GM23338 (cell line): ENCODE measurements at regions not wholly inside any gene's neighbourhood (a gene's known extent, or its start where the extent isn't known, plus 50 kb on each side); places are given as distances from the start of the nearest gene placed in this dataset.

Experiments used
- ATAC-seq: fragments of 200-7000 bp; cut with Tn5 transposase; 3 replicates; pipeline ENCODE4 v1.9.1; 2020
- DNase-seq: peaks from one replicate; pipeline ENCODE4 v3.0.0-alpha.2; 2015; ENCODE audit warnings: low spot score
- H2AFZ ChIP-seq: fragments of 200-600 bp; sonication (generic); 2 replicates; pipeline ENCODE4 v1.8.0; 2016; ENCODE audit warnings: antibody characterized with exemption, mild to moderate bottlenecking, moderate library complexity
- H3F3A ChIP-seq: fragments of 200-600 bp; sonication (generic); replicated peaks from 2 replicates; pipeline ENCODE4 v1.8.0; 2017; ENCODE audit warnings: antibody characterized with exemption, mixed run types, low read depth
- H3K27ac ChIP-seq: fragments of 200-600 bp; sonication (generic); 2 replicates; pipeline ENCODE4 v1.6.1; 2016; ENCODE audit warnings: low read depth
- H3K27me3 ChIP-seq: fragments of 200-600 bp; sonication (generic); 2 replicates; pipeline ENCODE4 v1.8.0; 2016; ENCODE audit warnings: mild to moderate bottlenecking, mixed run types, moderate library complexity; ENCODE audit not compliant: insufficient read depth
- H3K36me3 ChIP-seq: fragments of 200-600 bp; sonication (generic); 2 replicates; pipeline ENCODE4 v1.8.0; 2016; ENCODE audit warnings: mild to moderate bottlenecking; ENCODE audit not compliant: insufficient read depth
- H3K4me1 ChIP-seq: fragments of 200-600 bp; sonication (generic); 2 replicates; pipeline ENCODE4 v1.8.0; 2016; ENCODE audit warnings: mild to moderate bottlenecking, moderate library complexity; ENCODE audit not compliant: insufficient read depth
- H3K4me2 ChIP-seq: fragments of 200-600 bp; sonication (generic); 2 replicates; pipeline ENCODE4 v1.7.1; 2017; ENCODE audit warnings: mixed run types
- H3K4me3 ChIP-seq: fragments of 200-600 bp; sonication (generic); 2 replicates; pipeline ENCODE4 v1.6.1; 2016; ENCODE audit warnings: mixed run types
- H3K79me2 ChIP-seq: fragments of 200-600 bp; sonication (generic); replicated peaks from 2 replicates; pipeline ENCODE4 v1.8.0; 2017; ENCODE audit warnings: mild to moderate bottlenecking; ENCODE audit not compliant: insufficient read depth
- H3K9me2 ChIP-seq: fragments of 200-600 bp; sonication (generic); 2 replicates; pipeline ENCODE4 v1.8.0; 2017; ENCODE audit not compliant: insufficient read depth
- H4K20me1 ChIP-seq: fragments of 200-600 bp; sonication (generic); replicated peaks from 2 replicates; pipeline ENCODE4 v1.8.0; 2017; ENCODE audit warnings: mild to moderate bottlenecking; ENCODE audit not compliant: insufficient read depth
- H3K27ac Mint-ChIP-seq: 2 replicates; pipeline ENCODE4 v1.8.0; 2020; ENCODE audit warnings: inconsistent platforms, mild to moderate bottlenecking, moderate library complexity, mixed read lengths
- H3K27me3 Mint-ChIP-seq: 3 replicates; pipeline ENCODE4 v1.8.0; 2022; ENCODE audit warnings: low read depth, mild to moderate bottlenecking, moderate library complexity, mixed read lengths, inconsistent platforms; ENCODE audit not compliant: insufficient read depth, poor library complexity
- H3K36me3 Mint-ChIP-seq: 3 replicates; pipeline ENCODE4 v1.8.0; 2021; ENCODE audit warnings: low read depth, mild to moderate bottlenecking, inconsistent platforms, moderate library complexity, mixed read lengths
- H3K4me1 Mint-ChIP-seq: 3 replicates; pipeline ENCODE4 v1.8.0; 2020; ENCODE audit warnings: mild to moderate bottlenecking, inconsistent platforms, mixed read lengths
- H3K4me3 Mint-ChIP-seq: 3 replicates; pipeline ENCODE4 v1.8.0; 2021; ENCODE audit warnings: moderate library complexity, mild to moderate bottlenecking, inconsistent platforms, mixed read lengths
- H3K9me3 Mint-ChIP-seq: 3 replicates; pipeline ENCODE4 v1.8.0; 2020; ENCODE audit warnings: moderate library complexity, mild to moderate bottlenecking, inconsistent platforms, mixed read lengths
- CREB1 ChIP-seq: fragments of 250-450 bp; sonication (Bioruptor Pico); IDR thresholded peaks from 2 replicates; pipeline ENCODE4 v1.5.0; 2020; ENCODE audit warnings: low read depth, mild to moderate bottlenecking, moderate library complexity
- EZH2 ChIP-seq: fragments of 200-600 bp; sonication (generic); IDR thresholded peaks from one replicate; pipeline ENCODE4 v1.8.0; 2017; ENCODE audit warnings: antibody characterized with exemption, mild to moderate bottlenecking, low read depth; ENCODE audit not compliant: unreplicated experiment
- EZH2phosphoT487 ChIP-seq: fragments of 200-600 bp; sonication (generic); IDR thresholded peaks from one replicate; pipeline ENCODE4 v1.8.1; 2018; ENCODE audit warnings: antibody characterized with exemption; ENCODE audit not compliant: unreplicated experiment
- JUNB ChIP-seq: IDR thresholded peaks from one replicate; pipeline ENCODE4 v1.6.1; 2016; ENCODE audit warnings: antibody characterized with exemption; ENCODE audit not compliant: unreplicated experiment
- NANOG ChIP-seq: IDR thresholded peaks from 2 replicates; pipeline ENCODE4 v1.6.1; 2016; ENCODE audit warnings: antibody characterized with exemption, borderline replicate concordance
- POLR2AphosphoS5 ChIP-seq: IDR thresholded peaks from 2 replicates; pipeline ENCODE4 v1.6.1; 2016; ENCODE audit warnings: antibody characterized with exemption, low read depth
- STAT1 ChIP-seq: IDR thresholded peaks from one replicate; pipeline ENCODE4 v1.6.1; 2016; ENCODE audit warnings: antibody characterized with exemption; ENCODE audit not compliant: unreplicated experiment
- ZNF114 ChIP-seq: fragments of 250-450 bp; sonication (Bioruptor Pico); IDR thresholded peaks from 2 replicates; pipeline ENCODE4 v1.5.0; 2020; ENCODE audit warnings: mild to moderate bottlenecking, moderate library complexity
- ZNF331 ChIP-seq: fragments of 250-450 bp; sonication (Bioruptor Pico); IDR thresholded peaks from 2 replicates; pipeline ENCODE4 v1.5.0; 2020; ENCODE audit warnings: low read depth, mild to moderate bottlenecking, moderate library complexity
- TF ChIP-seq, protein P1 (sequence below): IDR thresholded peaks from 2 replicates; pipeline ENCODE4 v1.6.1; 2016; ENCODE audit warnings: antibody characterized with exemption
- TF ChIP-seq, protein P2 (sequence below): IDR thresholded peaks from one replicate; pipeline ENCODE4 v1.6.1; 2018; ENCODE audit warnings: antibody characterized with exemption; ENCODE audit not compliant: unreplicated experiment
- TF ChIP-seq, protein P3 (sequence below), 2 experiments: fragments of 200-600 bp in 1 of 2; sonication (generic) in 1 of 2; conservative IDR thresholded peaks; 2 replicates each; pipeline versions ENCODE4 v1.5.1 to v1.6.1; 2016 to 2017; ENCODE audit warnings: antibody characterized with exemption in 2 of 2, low read depth in 2 of 2, mild to moderate bottlenecking in 2 of 2, moderate library complexity in 1 of 2
- TF ChIP-seq, protein P4 (sequence below): fragments of 250-450 bp; sonication (Bioruptor Pico); IDR thresholded peaks from 2 replicates; pipeline ENCODE4 v1.5.0; 2020; ENCODE audit warnings: mild to moderate bottlenecking, moderate library complexity

DNA sequence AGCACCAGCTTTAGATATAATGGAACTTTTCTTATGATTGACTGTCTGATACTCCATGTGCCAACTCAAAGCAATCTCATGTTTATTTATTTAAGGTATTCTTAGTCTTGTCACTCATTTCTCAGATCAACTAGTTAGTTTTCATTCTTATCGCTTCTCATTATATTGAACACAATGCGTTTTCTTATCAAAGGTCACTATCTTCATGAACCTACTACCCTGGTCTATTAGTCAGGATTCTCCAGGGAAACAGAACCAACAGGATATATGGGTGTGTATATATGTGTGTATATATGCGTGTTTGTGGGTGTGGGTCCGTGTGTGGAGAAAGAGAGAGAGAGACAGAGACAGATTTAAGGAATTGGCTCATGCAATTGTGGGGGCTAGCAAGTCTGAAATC lies 619.9 kb downstream of the ZEB2 start:
- Mint-ChIP-seq H3K27ac (no peak overlapping the region), H3K4me1 (no peaks in the 10 kb centered on the region), H3K36me3 (no peaks in the 10 kb centered on the region), H3K9me3 (no peaks in the 10 kb centered on the region), H3K27me3 (peaks cover 4% of the 10 kb centered on the region), H3K4me3 (no peak overlapping the region)
- ATAC-seq (no peak), DNase-seq (no peak)
- Histone ChIP-seq H2AFZ (no peak overlapping the region), H3K9me2 (no peaks in the 10 kb centered on the region), H3K4me1 (no peaks in the 10 kb centered on the region), H3K36me3 (no peaks in the 10 kb centered on the region), H3F3A (no peaks in the 10 kb centered on the region), H4K20me1 (no peaks in the 10 kb centered on the region), H3K79me2 (no peaks in the 10 kb centered on the region), H3K4me3 (no peak overlapping the region), H3K4me2 (no peak overlapping the region), H3K27me3 (peaks cover 1% of the 10 kb centered on the region; the same call in 1 of the 2 replicates), H3K27ac (no peak overlapping the region)
- TF ChIP-seq JUNB (no peak), ZNF331 (CRISPR knock-in tag) (no peak), EZH2phosphoT487 (no peak), STAT1 (no peak), EZH2 (no peak), POLR2AphosphoS5 (no peak), NANOG (no peak), CREB1 (CRISPR knock-in tag) (no peak), ZNF114 (CRISPR knock-in tag) (no peak)
- TF ChIP-seq, protein P1, sequence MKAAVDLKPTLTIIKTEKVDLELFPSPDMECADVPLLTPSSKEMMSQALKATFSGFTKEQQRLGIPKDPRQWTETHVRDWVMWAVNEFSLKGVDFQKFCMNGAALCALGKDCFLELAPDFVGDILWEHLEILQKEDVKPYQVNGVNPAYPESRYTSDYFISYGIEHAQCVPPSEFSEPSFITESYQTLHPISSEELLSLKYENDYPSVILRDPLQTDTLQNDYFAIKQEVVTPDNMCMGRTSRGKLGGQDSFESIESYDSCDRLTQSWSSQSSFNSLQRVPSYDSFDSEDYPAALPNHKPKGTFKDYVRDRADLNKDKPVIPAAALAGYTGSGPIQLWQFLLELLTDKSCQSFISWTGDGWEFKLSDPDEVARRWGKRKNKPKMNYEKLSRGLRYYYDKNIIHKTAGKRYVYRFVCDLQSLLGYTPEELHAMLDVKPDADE = no peak
- TF ChIP-seq, protein P2, sequence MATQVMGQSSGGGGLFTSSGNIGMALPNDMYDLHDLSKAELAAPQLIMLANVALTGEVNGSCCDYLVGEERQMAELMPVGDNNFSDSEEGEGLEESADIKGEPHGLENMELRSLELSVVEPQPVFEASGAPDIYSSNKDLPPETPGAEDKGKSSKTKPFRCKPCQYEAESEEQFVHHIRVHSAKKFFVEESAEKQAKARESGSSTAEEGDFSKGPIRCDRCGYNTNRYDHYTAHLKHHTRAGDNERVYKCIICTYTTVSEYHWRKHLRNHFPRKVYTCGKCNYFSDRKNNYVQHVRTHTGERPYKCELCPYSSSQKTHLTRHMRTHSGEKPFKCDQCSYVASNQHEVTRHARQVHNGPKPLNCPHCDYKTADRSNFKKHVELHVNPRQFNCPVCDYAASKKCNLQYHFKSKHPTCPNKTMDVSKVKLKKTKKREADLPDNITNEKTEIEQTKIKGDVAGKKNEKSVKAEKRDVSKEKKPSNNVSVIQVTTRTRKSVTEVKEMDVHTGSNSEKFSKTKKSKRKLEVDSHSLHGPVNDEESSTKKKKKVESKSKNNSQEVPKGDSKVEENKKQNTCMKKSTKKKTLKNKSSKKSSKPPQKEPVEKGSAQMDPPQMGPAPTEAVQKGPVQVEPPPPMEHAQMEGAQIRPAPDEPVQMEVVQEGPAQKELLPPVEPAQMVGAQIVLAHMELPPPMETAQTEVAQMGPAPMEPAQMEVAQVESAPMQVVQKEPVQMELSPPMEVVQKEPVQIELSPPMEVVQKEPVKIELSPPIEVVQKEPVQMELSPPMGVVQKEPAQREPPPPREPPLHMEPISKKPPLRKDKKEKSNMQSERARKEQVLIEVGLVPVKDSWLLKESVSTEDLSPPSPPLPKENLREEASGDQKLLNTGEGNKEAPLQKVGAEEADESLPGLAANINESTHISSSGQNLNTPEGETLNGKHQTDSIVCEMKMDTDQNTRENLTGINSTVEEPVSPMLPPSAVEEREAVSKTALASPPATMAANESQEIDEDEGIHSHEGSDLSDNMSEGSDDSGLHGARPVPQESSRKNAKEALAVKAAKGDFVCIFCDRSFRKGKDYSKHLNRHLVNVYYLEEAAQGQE = no peak
- TF ChIP-seq, protein P3, sequence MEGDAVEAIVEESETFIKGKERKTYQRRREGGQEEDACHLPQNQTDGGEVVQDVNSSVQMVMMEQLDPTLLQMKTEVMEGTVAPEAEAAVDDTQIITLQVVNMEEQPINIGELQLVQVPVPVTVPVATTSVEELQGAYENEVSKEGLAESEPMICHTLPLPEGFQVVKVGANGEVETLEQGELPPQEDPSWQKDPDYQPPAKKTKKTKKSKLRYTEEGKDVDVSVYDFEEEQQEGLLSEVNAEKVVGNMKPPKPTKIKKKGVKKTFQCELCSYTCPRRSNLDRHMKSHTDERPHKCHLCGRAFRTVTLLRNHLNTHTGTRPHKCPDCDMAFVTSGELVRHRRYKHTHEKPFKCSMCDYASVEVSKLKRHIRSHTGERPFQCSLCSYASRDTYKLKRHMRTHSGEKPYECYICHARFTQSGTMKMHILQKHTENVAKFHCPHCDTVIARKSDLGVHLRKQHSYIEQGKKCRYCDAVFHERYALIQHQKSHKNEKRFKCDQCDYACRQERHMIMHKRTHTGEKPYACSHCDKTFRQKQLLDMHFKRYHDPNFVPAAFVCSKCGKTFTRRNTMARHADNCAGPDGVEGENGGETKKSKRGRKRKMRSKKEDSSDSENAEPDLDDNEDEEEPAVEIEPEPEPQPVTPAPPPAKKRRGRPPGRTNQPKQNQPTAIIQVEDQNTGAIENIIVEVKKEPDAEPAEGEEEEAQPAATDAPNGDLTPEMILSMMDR (conservative IDR thresholded peaks at IDR 0.05; ENCODE audit: low read depth in 2 of 2) = no peak
- TF ChIP-seq, protein P4, sequence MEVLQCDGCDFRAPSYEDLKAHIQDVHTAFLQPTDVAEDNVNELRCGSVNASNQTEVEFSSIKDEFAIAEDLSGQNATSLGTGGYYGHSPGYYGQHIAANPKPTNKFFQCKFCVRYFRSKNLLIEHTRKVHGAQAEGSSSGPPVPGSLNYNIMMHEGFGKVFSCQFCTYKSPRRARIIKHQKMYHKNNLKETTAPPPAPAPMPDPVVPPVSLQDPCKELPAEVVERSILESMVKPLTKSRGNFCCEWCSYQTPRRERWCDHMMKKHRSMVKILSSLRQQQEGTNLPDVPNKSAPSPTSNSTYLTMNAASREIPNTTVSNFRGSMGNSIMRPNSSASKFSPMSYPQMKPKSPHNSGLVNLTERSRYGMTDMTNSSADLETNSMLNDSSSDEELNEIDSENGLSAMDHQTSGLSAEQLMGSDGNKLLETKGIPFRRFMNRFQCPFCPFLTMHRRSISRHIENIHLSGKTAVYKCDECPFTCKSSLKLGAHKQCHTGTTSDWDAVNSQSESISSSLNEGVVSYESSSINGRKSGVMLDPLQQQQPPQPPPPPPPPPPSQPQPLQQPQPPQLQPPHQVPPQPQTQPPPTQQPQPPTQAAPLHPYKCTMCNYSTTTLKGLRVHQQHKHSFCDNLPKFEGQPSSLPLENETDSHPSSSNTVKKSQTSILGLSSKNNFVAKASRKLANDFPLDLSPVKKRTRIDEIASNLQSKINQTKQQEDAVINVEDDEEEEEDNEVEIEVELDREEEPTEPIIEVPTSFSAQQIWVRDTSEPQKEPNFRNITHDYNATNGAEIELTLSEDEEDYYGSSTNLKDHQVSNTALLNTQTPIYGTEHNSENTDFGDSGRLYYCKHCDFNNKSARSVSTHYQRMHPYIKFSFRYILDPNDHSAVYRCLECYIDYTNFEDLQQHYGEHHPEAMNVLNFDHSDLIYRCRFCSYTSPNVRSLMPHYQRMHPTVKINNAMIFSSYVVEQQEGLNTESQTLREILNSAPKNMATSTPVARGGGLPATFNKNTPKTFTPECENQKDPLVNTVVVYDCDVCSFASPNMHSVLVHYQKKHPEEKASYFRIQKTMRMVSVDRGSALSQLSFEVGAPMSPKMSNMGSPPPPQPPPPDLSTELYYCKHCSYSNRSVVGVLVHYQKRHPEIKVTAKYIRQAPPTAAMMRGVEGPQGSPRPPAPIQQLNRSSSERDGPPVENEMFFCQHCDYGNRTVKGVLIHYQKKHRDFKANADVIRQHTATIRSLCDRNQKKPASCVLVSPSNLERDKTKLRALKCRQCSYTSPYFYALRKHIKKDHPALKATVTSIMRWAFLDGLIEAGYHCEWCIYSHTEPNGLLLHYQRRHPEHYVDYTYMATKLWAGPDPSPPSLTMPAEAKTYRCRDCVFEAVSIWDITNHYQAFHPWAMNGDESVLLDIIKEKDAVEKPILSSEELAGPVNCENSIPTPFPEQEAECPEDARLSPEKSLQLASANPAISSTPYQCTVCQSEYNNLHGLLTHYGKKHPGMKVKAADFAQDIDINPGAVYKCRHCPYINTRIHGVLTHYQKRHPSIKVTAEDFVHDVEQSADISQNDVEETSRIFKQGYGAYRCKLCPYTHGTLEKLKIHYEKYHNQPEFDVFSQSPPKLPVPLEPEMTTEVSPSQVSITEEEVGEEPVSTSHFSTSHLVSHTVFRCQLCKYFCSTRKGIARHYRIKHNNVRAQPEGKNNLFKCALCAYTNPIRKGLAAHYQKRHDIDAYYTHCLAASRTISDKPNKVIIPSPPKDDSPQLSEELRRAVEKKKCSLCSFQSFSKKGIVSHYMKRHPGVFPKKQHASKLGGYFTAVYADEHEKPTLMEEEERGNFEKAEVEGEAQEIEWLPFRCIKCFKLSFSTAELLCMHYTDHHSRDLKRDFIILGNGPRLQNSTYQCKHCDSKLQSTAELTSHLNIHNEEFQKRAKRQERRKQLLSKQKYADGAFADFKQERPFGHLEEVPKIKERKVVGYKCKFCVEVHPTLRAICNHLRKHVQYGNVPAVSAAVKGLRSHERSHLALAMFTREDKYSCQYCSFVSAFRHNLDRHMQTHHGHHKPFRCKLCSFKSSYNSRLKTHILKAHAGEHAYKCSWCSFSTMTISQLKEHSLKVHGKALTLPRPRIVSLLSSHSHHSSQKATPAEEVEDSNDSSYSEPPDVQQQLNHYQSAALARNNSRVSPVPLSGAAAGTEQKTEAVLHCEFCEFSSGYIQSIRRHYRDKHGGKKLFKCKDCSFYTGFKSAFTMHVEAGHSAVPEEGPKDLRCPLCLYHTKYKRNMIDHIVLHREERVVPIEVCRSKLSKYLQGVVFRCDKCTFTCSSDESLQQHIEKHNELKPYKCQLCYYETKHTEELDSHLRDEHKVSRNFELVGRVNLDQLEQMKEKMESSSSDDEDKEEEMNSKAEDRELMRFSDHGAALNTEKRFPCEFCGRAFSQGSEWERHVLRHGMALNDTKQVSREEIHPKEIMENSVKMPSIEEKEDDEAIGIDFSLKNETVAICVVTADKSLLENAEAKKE (CRISPR knock-in tag) = no peak
